ENCODE measurements at regions not wholly inside any gene's neighbourhood (a gene's known extent, or its start where the extent isn't known, plus 50 kb on each side); places are given as distances from the start of the nearest gene placed in this dataset.

- no peak for TF ChIP-seq EZH2 (IDR thresholded peaks at IDR 0.05; ENCODE audit: borderline replicate concordance, insufficient read depth, low read depth, low read length, poor library complexity, severe bottlenecking)
- TF ChIP-seq, protein P1, sequence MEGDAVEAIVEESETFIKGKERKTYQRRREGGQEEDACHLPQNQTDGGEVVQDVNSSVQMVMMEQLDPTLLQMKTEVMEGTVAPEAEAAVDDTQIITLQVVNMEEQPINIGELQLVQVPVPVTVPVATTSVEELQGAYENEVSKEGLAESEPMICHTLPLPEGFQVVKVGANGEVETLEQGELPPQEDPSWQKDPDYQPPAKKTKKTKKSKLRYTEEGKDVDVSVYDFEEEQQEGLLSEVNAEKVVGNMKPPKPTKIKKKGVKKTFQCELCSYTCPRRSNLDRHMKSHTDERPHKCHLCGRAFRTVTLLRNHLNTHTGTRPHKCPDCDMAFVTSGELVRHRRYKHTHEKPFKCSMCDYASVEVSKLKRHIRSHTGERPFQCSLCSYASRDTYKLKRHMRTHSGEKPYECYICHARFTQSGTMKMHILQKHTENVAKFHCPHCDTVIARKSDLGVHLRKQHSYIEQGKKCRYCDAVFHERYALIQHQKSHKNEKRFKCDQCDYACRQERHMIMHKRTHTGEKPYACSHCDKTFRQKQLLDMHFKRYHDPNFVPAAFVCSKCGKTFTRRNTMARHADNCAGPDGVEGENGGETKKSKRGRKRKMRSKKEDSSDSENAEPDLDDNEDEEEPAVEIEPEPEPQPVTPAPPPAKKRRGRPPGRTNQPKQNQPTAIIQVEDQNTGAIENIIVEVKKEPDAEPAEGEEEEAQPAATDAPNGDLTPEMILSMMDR (IDR thresholded peaks at IDR 0.05): no peak
Observed at GRCh38 chr7:79716329-79716728, 262.9 kb upstream of the MAGI2 start.

Data from B cell (primary cell).